AG10803 (cell line): ENCODE measurements at regions not wholly inside any gene's neighbourhood (a gene's known extent, or its start where the extent isn't known, plus 50 kb on each side); places are given as distances from the start of the nearest gene placed in this dataset.

Source experiments
- DNase-seq: peaks from one replicate; pipeline ENCODE4 v3.0.0; 2010; ENCODE audit warnings: low read depth
- H3K4me3 ChIP-seq: 2 replicates; pipeline ENCODE4 v1.5.1; 2011; ENCODE audit warnings: mild to moderate bottlenecking, low read length, control low read depth
- TF ChIP-seq, protein P1 (sequence below): conservative IDR thresholded peaks from 2 replicates; pipeline ENCODE4 v1.5.1; 2011; ENCODE audit warnings: mild to moderate bottlenecking, low read length, control low read depth, inconsistent platforms

DNA sequence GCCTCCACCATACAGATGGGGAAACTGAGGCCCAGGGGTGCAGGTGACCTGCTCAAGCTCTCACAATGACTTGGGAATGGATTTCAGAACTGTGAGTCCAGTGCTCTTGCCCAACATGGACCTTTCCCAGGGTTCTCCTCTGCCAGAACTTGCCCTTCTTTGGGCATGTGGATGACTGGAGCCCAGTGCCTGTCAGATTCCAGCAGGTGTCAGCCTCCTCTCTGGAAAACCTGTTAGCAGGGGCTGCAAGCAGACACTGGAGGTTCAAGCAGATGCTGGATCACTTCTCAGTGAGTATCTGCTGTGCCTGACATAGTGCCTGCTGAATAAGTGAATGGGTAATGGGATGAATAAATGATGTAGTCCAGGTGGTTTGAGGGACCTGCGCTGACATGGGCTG lies 314.2 kb upstream of the POU3F1 start:
- DNase-seq: no peak
- TF ChIP-seq, protein P1, sequence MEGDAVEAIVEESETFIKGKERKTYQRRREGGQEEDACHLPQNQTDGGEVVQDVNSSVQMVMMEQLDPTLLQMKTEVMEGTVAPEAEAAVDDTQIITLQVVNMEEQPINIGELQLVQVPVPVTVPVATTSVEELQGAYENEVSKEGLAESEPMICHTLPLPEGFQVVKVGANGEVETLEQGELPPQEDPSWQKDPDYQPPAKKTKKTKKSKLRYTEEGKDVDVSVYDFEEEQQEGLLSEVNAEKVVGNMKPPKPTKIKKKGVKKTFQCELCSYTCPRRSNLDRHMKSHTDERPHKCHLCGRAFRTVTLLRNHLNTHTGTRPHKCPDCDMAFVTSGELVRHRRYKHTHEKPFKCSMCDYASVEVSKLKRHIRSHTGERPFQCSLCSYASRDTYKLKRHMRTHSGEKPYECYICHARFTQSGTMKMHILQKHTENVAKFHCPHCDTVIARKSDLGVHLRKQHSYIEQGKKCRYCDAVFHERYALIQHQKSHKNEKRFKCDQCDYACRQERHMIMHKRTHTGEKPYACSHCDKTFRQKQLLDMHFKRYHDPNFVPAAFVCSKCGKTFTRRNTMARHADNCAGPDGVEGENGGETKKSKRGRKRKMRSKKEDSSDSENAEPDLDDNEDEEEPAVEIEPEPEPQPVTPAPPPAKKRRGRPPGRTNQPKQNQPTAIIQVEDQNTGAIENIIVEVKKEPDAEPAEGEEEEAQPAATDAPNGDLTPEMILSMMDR: no peak
- no peak overlapping the region for H3K4me3 ChIP-seq

DNA sequence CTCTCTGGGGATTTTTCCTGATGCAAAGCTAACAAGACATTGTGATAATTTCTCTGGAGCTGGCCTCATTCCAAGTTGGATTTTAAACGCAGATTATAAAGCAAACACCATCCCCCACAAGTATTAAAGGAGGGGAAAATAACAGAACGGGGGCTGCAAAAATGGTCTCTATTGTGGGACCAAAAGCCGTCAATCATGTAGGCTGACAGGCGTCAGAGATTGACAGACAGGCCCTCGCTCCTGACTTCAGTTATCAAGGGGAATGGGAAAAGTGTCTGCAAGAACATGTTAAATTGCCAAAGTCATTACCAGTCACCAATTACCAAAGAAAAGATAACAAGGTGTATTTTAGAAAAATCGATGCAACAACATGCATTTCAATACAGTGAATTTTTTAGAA lies 307.4 kb upstream of the POU3F1 start:
- no peak for DNase-seq
- TF ChIP-seq, protein P1: no peak
- H3K4me3 ChIP-seq: no peak overlapping the region

- no peak for DNase-seq
- TF ChIP-seq, protein P1: no peak
- no peak overlapping the region for H3K4me3 ChIP-seq
Observed at GRCh38 chr1:38352869-38353268, 306.3 kb upstream of the POU3F1 start.

DNA sequence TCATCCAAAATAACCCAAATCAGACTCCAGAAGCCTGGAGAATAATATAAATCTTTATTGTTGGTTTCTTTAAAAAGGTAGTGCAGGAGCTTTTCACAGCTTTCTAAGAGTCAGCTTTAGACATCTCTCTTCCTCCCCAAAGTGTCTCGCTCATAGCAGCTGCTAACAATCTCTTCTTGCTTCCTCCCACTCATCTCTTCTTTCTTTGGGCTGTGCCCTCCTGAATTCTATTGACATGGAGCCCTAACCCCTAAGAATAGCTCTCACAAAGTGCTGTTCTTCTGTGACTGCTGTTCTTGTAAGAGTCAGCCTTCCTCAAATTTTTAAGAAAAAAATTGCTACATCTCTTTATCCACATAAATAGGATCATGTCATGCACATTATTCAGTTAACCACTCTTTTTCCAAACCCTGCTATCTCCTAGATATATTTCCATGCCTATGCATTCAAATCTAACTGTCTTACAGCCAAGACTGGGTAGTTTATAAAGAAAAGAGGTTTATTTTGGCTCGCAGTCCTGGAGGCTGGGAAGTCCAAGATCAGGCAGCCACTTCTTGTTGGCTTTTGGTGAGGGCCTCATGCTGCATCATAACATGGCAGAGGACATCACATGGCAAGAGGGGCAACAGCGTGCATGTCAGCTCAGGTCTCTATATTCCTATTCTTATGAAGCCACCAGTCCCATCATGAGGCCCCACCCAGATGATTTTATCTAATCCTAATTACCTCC lies 301.0 kb upstream of the POU3F1 start:
- TF ChIP-seq, protein P1: no peak
- DNase-seq: no peak
- no peak overlapping the region for H3K4me3 ChIP-seq

GRCh38 chr1:38344716-38345115 lies 298.1 kb upstream of the POU3F1 start:
- DNase-seq: no peak
- no peak overlapping the region for H3K4me3 ChIP-seq
- TF ChIP-seq, protein P1: no peak

DNA sequence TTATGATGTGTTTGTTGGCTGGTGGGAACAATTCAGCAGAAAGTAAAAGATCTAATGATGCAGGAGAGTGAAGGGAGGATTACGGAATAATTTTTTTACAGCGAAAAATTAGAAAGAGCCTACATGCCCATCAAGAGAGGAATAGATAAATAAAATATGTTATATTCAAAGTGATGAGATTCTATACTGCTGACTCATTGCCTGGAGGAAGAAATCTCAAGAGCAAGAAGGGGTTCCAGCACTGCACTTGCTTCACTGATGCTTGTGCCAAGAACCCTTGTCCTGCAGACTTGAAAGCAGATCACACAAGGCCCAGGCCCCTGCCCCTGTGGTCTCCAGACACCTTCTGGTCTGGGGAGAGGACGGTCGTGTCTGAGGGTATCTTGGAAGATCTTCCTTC lies 295.1 kb upstream of the POU3F1 start:
- DNase-seq: no peak
- H3K4me3 ChIP-seq: no peak overlapping the region

GRCh38 chr1:38340409-38340808 lies 293.8 kb upstream of the POU3F1 start:
- no peak overlapping the region for H3K4me3 ChIP-seq
- DNase-seq: no peak
- TF ChIP-seq, protein P1: no peak

More for the DNA sequence above, 295.1 kb upstream of the POU3F1 start:
- TF ChIP-seq, protein P1: no peak
